T-cell (primary cell): ENCODE measurements at regions not wholly inside any gene's neighbourhood (a gene's known extent, or its start where the extent isn't known, plus 50 kb on each side); places are given as distances from the start of the nearest gene placed in this dataset.
"Not testable (repeated sequence)": the region's sequence is repeated elsewhere in the genome, so short reads cannot be mapped to it uniquely, and the experiment has no call there.

Experiments used
- ATAC-seq, 4 experiments: fragments of 200-7000 bp in 3 of 4; fragments of 150-1000 bp in 1 of 4; cut with Tn5 transposase; replicated peaks in 1 of 4; 1 replicate in 3 of 4; 2 replicates in 1 of 4; pipeline ENCODE4 v1.10.0; 2021; ENCODE audit warnings: moderate library complexity in 3 of 4, mild to moderate bottlenecking in 2 of 4, moderate number of reproducible peaks in 1 of 4
- CTCF ChIA-PET, 2 donors: fragments of 300-600 bp; sonication (Branson Sonifier 250); formaldehyde crosslinking; loops; one replicate each; lab custom pipeline; 2022; ENCODE audit warnings: antibody characterized with exemption in 2 of 2; lab: Charles Lee
- POLR2A ChIA-PET, 2 donors: fragments of 300-600 bp; sonication (Branson Sonifier 250); formaldehyde crosslinking; loops; one replicate each; lab custom pipeline; 2022; ENCODE audit warnings: antibody characterized with exemption in 2 of 2; lab: Charles Lee
- DNase-seq, 35 experiments: peaks; one replicate each; pipeline versions ENCODE4 v3.0.0 to v3.0.0-alpha.2; 2013 to 2023
- H3K27ac ChIP-seq: one replicate; pipeline ENCODE4 v1.5.1; 2013; ENCODE audit warnings: low read length
- H3K27me3 ChIP-seq, 2 experiments: replicated peaks in 1 of 2; 1 replicate in 1 of 2; 2 replicates in 1 of 2; pipeline versions ENCODE4 v1.6.1 to v1.7.0; 2013; ENCODE audit warnings: low read length in 1 of 2, mixed read lengths in 1 of 2; ENCODE audit not compliant: control insufficient read depth in 2 of 2, insufficient read depth in 2 of 2; ENCODE audit errors: extremely low read depth in 1 of 2
- H3K36me3 ChIP-seq, 2 donors: 1 replicate in 1 of 2; 2 replicates in 1 of 2; pipeline versions ENCODE4 v1.6.1 to v1.7.0; 2013; ENCODE audit warnings: low read length in 1 of 2; ENCODE audit not compliant: control insufficient read depth in 2 of 2, insufficient read depth in 1 of 2; ENCODE audit errors: extremely low read depth in 1 of 2
- H3K4me1 ChIP-seq, 2 experiments: 1 replicate in 1 of 2; 2 replicates in 1 of 2; pipeline versions ENCODE4 v1.6.1 to v1.7.0; 2013; ENCODE audit warnings: low read length in 2 of 2, mixed read lengths in 1 of 2; ENCODE audit not compliant: insufficient read depth in 2 of 2, control insufficient read depth in 1 of 2; ENCODE audit errors: extremely low read depth in 1 of 2
- H3K4me3 ChIP-seq, 2 donors: 1 replicate in 1 of 2; 2 replicates in 1 of 2; pipeline versions ENCODE4 v1.5.1 to v1.7.0; 2013; ENCODE audit warnings: mild to moderate bottlenecking in 2 of 2, low read length in 1 of 2, moderate library complexity in 1 of 2; ENCODE audit not compliant: control insufficient read depth in 1 of 2; ENCODE audit errors: extremely low read depth in 1 of 2
- H3K9me3 ChIP-seq: 2 replicates; pipeline ENCODE4 v1.7.0; 2013
- H3K27ac Mint-ChIP-seq, 2 donors: one replicate each; pipeline ENCODE4 v1.8.0; 2020 to 2021; ENCODE audit warnings: mild to moderate bottlenecking in 2 of 2, mixed read lengths in 2 of 2
- H3K27me3 Mint-ChIP-seq, 2 donors: one replicate each; pipeline ENCODE4 v1.8.0; 2021 to 2022; ENCODE audit warnings: mixed read lengths in 2 of 2
- H3K36me3 Mint-ChIP-seq: one replicate; pipeline ENCODE4 v1.8.0; 2021; ENCODE audit warnings: mixed read lengths
- H3K4me1 Mint-ChIP-seq, 3 donors: one replicate each; pipeline ENCODE4 v1.8.0; 2020 to 2022; ENCODE audit warnings: mixed read lengths in 3 of 3, mild to moderate bottlenecking in 1 of 3
- H3K4me3 Mint-ChIP-seq, 3 donors: one replicate each; pipeline ENCODE4 v1.8.0; 2020 to 2022; ENCODE audit warnings: mild to moderate bottlenecking in 3 of 3, mixed read lengths in 3 of 3, moderate library complexity in 3 of 3
- H3K9me3 Mint-ChIP-seq, 3 donors: one replicate each; pipeline ENCODE4 v1.8.0; 2020 to 2022; ENCODE audit warnings: mixed read lengths in 3 of 3
- WGBS: methylation state at CpG from one replicate; pipeline ENCODE4 v1.1.5; 2013; ENCODE audit warnings: missing lambda C conversion rate; ENCODE audit not compliant: insufficient coverage; 5-methylcytosine and 5-hydroxymethylcytosine counted together

- H3K27ac ChIP-seq, ATAC-seq, H3K4me1 Mint-ChIP-seq, POLR2A ChIA-PET, H3K9me3 ChIP-seq, H3K27me3 ChIP-seq, H3K27ac Mint-ChIP-seq, H3K27me3 Mint-ChIP-seq, H3K9me3 Mint-ChIP-seq, H3K4me3 Mint-ChIP-seq, H3K4me3 ChIP-seq, CTCF ChIA-PET, H3K36me3 ChIP-seq, H3K36me3 Mint-ChIP-seq, H3K4me1 ChIP-seq: not testable (repeated sequence)
- no CpG with 5 or more reads among the region's 85 CpGs for WGBS
- peak in 1 of 35 experiments; percentile 5 for DNase-seq
Observed at GRCh38 chr10:133785846-133786602, 159.4 kb upstream of the FRG2B start.

GRCh38 chr10:133785178-133785577 is 158.6 kb upstream of the FRG2B start:
- ATAC-seq, H3K27ac Mint-ChIP-seq, POLR2A ChIA-PET, H3K9me3 Mint-ChIP-seq, H3K9me3 ChIP-seq, H3K4me1 ChIP-seq, H3K36me3 ChIP-seq, H3K4me3 ChIP-seq, H3K4me1 Mint-ChIP-seq, CTCF ChIA-PET, H3K4me3 Mint-ChIP-seq, DNase-seq, H3K27ac ChIP-seq, H3K36me3 Mint-ChIP-seq, H3K27me3 Mint-ChIP-seq, H3K27me3 ChIP-seq: not testable (repeated sequence)
- no CpG with 5 or more reads among the region's 5 CpGs for WGBS

- POLR2A ChIA-PET = not testable (repeated sequence)
Observed at GRCh38 chr10:133765308-133765707, 138.7 kb upstream of the FRG2B start.

GRCh38 chr10:133764823-133765209 is 138.2 kb upstream of the FRG2B start:
- H3K9me3 Mint-ChIP-seq, H3K27ac ChIP-seq, H3K27me3 Mint-ChIP-seq, H3K4me1 Mint-ChIP-seq, H3K9me3 ChIP-seq, H3K36me3 ChIP-seq, H3K36me3 Mint-ChIP-seq, DNase-seq, H3K27me3 ChIP-seq, H3K27ac Mint-ChIP-seq, H3K4me3 ChIP-seq, ATAC-seq, H3K4me1 ChIP-seq, CTCF ChIA-PET, POLR2A ChIA-PET, H3K4me3 Mint-ChIP-seq: not testable (repeated sequence)
- WGBS = no CpG with 5 or more reads among the region's 2 CpGs

More at GRCh38 chr10:133765308-133765707, 138.7 kb upstream of the FRG2B start:
- H3K9me3 Mint-ChIP-seq, H3K4me1 Mint-ChIP-seq, H3K27ac ChIP-seq, H3K9me3 ChIP-seq, H3K27me3 ChIP-seq, H3K4me1 ChIP-seq, H3K4me3 ChIP-seq, H3K27me3 Mint-ChIP-seq, ATAC-seq, H3K36me3 Mint-ChIP-seq, DNase-seq, CTCF ChIA-PET, H3K27ac Mint-ChIP-seq, H3K36me3 ChIP-seq, H3K4me3 Mint-ChIP-seq: not testable (repeated sequence)
- WGBS = no CpG with 5 or more reads among the region's 1 CpG

GRCh38 chr10:133763875-133764822 is 137.6 kb upstream of the FRG2B start:
- H3K9me3 Mint-ChIP-seq, H3K27ac Mint-ChIP-seq, CTCF ChIA-PET, H3K36me3 ChIP-seq, H3K9me3 ChIP-seq, H3K27me3 ChIP-seq, H3K36me3 Mint-ChIP-seq, H3K4me1 Mint-ChIP-seq, POLR2A ChIA-PET, H3K4me1 ChIP-seq, H3K27ac ChIP-seq, ATAC-seq, H3K4me3 Mint-ChIP-seq, H3K27me3 Mint-ChIP-seq, H3K4me3 ChIP-seq: not testable (repeated sequence)
- DNase-seq = peak in 1 of 35 experiments; percentile 16
- 83% methylated on average over 2 of the region's 6 CpGs for WGBS

- H3K36me3 ChIP-seq, CTCF ChIA-PET, H3K4me3 Mint-ChIP-seq, H3K27me3 Mint-ChIP-seq, H3K27ac ChIP-seq, H3K4me3 ChIP-seq, H3K9me3 Mint-ChIP-seq, H3K4me1 ChIP-seq, H3K4me1 Mint-ChIP-seq, DNase-seq, H3K27me3 ChIP-seq, H3K36me3 Mint-ChIP-seq, POLR2A ChIA-PET, H3K27ac Mint-ChIP-seq, H3K9me3 ChIP-seq: not testable (repeated sequence)
- WGBS = no CpG with 5 or more reads among the region's 3 CpGs
- ATAC-seq = peak in 2 of 4 experiments; percentile 45 to 79
Observed at GRCh38 chr10:133763190-133763589, 136.6 kb upstream of the FRG2B start.
